Esophagus squamous epithelium (tissue), 4 donors: ENCODE measurements at regions not wholly inside any gene's neighbourhood (a gene's known extent, or its start where the extent isn't known, plus 50 kb on each side); places are given as distances from the start of the nearest gene placed in this dataset.

Source experiments
- POLR2A ChIP-seq, 4 donors: fragments of 450-650 bp; IDR thresholded peaks; one replicate each; pipeline ENCODE4 v1.6.1; 2017; ENCODE audit warnings: antibody characterized with exemption in 4 of 4, mild to moderate bottlenecking in 4 of 4, moderate library complexity in 3 of 4
- TF ChIP-seq, protein P1 (sequence below), 6 experiments: fragments of 450-650 bp in 4 of 6; fragments of 200-600 bp in 2 of 6; sonication (generic) in 2 of 6; IDR thresholded peaks; one replicate each; pipeline ENCODE4 v1.5.1; 2016 to 2019; ENCODE audit warnings: antibody characterized with exemption in 6 of 6, mild to moderate bottlenecking in 4 of 6, moderate library complexity in 4 of 6

DNA sequence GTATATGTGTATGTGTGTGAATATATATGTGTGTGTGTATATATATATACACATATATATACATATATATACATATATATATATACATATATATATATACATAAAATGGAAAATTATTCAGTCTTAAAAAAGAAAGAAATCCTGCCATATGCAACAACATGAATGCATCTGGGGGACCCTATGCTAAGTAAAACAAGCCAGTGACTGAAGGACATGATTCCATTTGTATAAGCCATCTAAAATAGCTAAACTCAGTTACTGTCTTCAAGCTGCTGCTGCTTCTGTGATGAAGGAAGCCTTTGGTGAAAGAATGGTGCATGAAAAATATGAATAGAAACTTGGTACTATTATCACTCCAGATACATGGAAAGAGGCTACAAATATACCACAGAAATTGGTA, 118.6 kb downstream of the ATXN7L3B start:
- TF ChIP-seq, protein P1, sequence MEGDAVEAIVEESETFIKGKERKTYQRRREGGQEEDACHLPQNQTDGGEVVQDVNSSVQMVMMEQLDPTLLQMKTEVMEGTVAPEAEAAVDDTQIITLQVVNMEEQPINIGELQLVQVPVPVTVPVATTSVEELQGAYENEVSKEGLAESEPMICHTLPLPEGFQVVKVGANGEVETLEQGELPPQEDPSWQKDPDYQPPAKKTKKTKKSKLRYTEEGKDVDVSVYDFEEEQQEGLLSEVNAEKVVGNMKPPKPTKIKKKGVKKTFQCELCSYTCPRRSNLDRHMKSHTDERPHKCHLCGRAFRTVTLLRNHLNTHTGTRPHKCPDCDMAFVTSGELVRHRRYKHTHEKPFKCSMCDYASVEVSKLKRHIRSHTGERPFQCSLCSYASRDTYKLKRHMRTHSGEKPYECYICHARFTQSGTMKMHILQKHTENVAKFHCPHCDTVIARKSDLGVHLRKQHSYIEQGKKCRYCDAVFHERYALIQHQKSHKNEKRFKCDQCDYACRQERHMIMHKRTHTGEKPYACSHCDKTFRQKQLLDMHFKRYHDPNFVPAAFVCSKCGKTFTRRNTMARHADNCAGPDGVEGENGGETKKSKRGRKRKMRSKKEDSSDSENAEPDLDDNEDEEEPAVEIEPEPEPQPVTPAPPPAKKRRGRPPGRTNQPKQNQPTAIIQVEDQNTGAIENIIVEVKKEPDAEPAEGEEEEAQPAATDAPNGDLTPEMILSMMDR (IDR thresholded peaks at IDR 0.05), result no peak
- TF ChIP-seq POLR2A (IDR thresholded peaks at IDR 0.05), result no peak
